HG02759 (cell line): ENCODE measurements at regions not wholly inside any gene's neighbourhood (a gene's known extent, or its start where the extent isn't known, plus 50 kb on each side); places are given as distances from the start of the nearest gene placed in this dataset.
"Not testable (repeated sequence)": the region's sequence is repeated elsewhere in the genome, so short reads cannot be mapped to it uniquely, and the experiment has no call there.

Experiments used
- ATAC-seq: cut with Tn5 transposase; IDR thresholded peaks from one replicate; pipeline ENCODE4 v1.9.1; 2021; ENCODE audit warnings: mild to moderate bottlenecking, moderate library complexity; ENCODE audit not compliant: unreplicated experiment

DNA sequence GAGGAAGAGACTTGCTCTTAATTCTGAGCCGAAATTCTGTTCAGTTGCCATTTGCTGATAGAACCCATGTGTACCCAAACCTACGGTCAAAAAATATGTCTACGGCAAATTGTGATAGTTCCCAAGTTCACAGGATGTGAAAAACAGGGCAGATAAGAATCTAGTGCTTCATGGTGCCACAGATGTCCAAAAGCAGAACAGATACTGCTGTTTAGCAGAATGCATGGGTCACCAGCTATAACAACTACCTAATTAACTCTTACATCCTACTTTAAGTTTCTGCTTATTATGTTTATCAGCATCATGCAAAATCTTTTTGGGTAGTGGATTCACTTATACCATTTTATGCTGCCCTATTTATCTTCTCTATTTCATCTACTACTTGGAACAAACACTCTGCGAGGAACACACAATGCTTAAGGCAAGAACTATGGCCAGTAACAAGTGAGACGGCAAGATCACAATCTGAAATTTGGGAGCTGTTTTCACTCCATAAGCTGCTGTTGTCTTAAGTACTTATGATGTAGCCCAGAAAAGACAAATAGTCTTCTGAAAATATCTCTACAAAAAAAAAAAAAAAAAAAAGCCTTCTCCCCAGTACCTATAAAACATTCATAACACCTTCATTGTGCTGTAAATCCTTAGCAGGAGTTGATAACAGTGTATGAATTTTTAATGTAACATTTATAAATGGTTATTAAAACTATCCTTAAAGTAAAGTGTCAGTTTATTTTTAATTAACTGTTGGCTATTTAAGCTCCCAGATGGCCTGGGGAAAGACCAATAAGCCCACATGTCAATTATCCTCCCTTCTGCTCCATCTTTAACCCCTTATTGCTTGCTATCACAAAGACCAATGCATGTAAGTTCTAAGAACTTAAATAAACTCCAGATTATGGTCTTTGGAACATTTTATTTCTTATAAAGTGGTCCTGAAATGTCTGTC lies 232.3 kb downstream of the TLR4 start:
- ATAC-seq: peak; percentile 97

DNA sequence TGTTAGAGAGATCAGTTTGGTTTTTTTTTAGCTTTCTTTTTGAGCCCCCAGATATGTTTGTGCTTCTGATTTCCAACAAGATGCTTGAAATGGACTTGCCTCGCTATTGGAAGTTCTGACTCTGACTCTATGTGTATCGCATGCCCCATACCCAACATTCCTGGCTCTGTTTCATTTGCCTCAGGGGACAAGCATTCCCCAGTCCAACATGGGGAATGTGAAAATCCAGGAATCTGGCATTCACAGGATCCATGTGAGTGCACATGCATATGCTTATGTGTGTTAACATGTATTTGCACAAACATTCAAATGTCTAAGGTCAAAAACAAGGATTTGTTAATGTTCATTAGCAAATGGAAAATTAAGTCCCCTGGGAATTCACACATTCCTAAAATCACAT lies 233.9 kb downstream of the TLR4 start:
- ATAC-seq: no peak

DNA sequence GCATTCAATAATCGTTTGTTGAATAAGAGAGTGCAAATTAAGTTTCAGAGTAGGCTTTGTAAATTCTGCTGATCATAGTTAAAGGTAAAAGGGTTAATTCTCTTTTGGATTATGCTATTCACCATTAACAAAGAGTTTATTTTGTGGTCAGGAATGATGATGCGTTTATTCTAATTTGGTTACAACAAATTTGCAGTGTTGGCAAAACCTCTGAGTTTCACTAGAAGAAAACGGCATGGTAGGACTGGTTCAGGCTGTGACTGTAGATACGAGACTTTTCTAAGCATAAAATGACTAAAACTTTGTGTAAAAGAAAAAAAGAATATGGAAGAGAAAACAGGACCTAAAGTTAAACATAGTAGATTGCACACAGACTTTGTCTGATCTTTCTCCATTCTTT lies 234.7 kb downstream of the TLR4 start:
- ATAC-seq: no peak

DNA sequence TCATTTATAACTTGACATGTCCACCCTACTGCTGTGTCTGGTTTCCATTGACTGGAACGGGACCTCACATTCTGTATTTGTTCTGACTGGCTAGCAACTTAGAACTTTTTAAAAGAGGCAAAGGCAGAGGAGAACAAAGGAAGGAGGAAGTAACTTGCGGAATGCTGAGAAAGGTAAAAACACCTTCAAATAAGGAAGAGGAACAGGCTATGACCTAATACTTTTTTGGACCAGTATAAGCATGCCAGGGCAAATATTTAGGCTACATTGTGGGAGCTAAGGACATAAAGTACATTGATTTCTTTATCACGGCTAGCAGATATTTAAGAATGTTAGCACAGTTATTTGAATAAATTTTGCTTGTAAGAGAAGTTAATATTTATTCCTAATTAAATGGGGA lies 240.5 kb downstream of the TLR4 start:
- not testable (repeated sequence) for ATAC-seq

DNA sequence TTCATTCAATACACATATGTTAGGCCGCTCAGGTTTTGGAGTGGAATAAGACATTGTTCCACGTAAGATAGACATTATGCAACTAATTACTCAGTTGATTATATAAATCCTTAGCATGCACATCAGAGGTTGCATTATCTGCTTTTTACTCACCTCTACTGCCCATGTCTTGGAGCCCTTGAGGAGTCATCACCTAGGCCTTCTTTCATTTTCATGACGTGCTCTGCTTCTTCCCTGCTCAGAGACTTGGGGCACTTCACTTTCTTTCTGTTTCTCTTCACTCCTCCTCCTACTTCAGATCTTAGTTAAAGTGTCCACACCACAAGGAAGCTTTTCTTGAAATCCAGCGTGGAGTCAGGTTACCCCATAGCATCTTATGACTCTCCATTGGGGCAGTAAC lies 241.1 kb downstream of the TLR4 start:
- ATAC-seq: no peak

DNA sequence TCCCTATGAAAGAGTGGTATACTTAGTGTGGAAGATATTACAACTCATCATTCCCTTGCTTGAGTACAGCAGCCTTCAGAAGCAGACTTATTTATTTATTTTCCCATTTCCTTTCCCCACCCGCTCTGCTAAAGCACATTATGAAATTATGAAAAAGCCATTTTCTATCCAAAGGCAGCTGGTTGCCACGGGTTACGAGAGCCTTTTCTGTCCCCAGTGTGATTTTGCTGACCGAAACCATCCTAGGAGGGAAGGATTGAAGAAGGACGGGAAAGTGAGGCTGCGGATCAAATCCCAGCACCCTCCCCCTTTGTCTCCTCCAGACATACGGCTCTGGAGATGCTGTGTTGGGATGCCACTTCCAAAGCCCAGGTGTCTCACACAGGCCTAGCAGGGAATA lies 246.9 kb downstream of the TLR4 start:
- no peak for ATAC-seq

DNA sequence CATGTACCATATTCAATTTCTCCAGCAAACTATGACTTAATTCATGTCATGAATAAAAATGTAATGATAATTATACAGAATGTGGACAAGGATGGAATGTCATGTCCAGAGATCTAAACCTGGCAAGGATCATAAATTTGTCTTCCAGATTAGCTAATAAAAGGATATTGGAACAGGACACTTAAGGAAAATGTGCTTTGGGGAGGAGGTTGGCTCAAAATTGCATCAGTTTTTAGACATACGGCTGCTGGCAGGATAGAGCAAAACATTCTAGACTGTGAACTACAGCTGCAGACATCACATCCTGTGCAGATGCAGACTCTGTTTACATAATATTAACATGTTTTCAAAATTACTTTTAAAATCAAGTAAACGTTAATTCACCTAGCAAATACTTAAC lies 248.4 kb downstream of the TLR4 start:
- ATAC-seq: no peak

DNA sequence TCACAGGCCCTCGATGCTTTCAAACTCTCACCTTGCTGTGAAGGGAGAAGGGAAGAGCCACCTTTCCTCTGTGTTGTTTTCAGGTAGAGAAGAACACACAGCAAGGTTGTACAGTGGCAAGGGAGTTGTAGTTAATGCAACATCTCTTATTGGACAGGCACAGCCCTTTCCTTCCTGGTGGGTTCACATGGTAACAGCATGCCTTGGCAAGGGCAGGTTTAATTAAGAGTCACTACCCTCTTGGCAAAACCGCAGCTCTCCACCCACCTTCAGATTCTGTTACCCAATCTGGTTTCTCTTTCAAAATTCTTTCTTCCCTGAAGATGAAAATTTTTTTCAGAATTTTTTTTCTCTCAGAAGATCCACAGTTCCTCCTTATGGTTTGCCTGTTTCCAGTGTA lies 253.1 kb downstream of the TLR4 start:
- ATAC-seq: no peak

DNA sequence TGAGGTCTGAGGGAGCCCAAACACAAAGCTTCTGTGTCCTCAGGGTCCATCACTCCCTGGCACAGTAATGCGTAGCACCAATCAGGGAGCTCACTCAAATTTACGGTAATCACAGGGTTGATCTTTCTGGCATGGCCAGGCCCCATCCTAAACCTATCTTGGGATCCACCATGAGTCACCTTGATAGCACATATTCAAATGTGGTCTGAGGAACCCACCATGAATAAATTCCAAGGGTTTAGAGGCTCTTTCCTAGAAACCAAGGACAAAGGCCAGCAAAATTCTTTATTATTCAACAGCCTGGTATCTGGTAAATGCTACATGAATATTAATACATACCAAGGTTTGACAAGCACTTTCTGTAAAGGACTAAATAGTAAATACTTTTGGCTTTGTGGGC lies 254.5 kb downstream of the TLR4 start:
- ATAC-seq: no peak

DNA sequence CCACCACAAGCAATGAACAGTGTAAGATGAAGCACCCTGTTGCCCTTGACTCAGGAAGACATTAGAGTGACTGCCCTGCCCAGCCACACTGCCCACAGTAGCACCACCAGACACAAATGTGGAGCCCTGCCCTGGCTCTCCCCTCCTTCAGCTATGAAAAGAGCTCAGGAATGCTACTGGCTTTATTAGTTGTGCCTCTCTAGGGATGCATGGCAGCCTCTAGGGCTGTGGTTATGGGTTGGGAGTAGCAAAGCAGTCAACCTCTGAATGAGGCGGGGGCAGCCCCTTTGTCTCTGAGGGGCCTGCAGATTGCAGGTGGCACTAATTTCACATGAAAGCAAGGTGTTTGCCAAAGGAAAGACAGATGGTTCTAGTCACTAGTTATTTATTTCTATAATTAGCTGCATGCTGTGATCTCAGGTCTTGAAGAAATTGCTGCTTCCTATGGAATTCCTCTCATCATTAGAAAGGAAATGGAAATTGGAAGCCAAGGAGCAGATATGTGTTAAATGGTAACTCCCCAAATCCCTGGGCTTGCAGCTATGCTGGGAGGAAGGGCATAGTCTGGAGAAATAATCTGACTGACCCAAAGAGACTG lies 259.4 kb downstream of the TLR4 start:
- ATAC-seq: no peak

DNA sequence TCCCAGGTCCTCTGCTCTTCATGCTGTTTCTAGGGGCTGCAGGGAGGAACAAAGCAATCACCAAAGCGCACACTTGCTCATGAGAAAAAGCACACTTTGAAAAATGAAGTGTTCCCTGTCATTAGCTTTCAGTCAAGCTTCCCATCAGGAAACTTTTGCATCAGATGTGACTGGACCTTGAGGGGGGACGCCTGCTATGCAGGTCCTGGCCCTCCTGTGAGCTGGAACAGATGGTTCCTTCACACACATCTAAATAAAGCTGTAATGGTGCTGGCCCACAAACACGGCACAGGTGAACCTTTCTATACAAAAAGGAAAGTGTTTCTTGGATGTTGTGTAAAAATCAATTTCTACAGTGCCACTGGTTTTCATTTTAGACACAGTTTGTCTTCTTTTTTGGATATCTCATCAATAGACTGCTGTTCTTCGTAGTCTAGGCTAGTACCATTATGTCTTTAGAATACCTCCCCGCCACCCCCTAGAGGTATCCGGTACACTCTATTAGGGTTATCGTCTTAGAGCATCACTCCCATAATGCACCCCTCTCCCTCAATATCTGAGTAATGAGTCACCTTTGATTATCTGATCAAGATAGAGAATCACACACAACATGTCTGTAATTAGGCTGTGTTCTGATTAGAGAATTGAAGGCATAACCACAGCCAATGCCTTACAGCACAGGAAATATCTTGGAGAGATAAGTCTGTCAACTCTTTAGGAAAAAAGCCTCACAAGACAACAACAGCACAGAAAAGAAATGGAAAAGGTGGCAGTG lies 266.3 kb downstream of the TLR4 start:
- ATAC-seq: no peak

DNA sequence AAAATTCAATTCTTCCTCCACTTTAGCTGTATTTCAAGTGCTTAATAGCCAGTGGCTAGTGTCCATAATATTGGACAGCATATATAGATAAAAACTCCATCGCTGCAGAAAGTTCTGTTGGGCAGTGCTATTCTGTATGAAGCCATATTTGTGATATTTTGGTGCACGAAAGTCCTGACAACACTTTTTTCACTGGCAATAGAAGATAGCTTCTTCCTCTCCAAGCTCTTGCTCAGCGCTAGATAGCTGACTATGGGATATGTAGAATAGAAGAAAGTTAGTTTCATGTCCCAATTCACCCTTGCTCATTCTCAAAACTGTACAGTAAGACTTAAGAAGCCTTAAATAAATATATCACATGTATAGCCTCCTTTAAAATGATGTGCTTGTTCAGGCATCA lies 269.9 kb downstream of the TLR4 start:
- no peak for ATAC-seq

DNA sequence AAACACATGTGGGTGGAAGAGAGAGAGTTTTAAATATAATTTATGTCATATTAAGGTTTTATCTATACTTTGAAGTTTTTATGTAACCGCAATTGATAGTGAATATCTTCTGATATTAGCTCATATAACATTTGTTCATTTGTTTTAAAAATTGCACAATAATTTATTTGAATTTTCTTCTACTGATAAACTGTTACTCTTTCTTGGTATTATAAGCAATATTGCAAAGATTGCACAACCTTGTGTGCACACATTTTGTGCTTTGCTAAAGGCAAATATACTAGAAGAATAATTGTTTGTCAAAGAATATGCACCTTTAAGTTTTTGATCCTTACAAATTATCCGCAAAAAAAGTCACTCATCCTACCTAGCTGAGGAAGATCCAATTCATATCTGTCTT lies 275.7 kb downstream of the TLR4 start:
- no peak for ATAC-seq

DNA sequence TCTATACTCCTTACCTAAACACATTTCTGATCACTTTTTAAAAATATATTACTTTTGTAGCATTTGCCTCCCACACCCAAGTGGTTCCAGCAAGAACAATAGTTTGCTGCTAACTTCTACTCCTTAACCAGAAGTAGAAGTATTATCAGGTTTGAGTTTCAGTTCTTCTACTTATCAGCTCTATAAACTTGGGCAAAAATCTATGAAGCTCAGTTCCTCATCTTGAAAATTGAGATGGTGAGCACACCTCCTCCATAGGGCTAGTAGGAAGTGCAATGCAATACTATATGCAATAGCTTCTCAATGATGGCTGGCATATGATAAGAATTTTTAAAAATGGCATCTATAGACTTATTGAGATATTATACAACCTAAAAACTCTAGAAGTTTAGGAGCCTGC lies 283.7 kb downstream of the TLR4 start:
- ATAC-seq: no peak

DNA sequence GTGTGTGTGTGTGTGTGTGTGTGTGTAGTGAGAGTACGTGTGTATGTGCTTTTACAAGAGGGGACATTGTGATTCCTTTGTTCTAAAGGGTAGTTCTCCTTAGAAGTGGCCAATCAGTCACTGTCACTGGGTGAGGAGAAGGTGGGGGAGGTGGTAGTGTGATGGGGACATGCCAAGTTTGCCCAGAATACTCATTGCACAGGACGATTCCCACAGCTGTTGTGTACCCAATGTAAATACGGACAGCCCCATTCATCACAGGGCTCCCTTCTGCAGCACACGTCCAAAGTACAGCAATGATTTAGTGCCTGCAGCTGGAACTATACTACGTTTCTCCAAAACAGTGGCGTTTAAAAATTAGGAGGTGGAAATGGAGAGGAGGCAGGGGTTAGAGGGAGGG lies 287.8 kb downstream of the TLR4 start:
- ATAC-seq: no peak

DNA sequence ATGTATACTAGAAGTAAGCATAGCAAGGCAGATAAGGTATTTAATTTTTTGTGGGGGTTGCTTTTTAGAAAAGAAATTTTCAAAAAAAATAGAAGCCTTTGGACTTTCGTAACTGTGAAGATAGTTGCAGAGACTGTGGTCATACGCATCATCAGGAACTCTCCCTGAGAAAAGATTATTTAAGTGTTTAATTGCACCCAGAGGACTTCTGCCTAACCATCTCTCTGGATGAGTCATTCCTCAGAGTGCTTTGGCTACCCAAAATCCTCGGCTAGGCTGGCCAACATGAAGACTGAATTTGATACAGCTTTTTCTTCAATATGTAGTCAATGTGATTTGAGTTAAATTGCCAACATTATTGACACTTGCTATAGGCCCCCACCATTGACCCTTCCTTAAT lies 296.4 kb downstream of the TLR4 start:
- ATAC-seq: no peak

DNA sequence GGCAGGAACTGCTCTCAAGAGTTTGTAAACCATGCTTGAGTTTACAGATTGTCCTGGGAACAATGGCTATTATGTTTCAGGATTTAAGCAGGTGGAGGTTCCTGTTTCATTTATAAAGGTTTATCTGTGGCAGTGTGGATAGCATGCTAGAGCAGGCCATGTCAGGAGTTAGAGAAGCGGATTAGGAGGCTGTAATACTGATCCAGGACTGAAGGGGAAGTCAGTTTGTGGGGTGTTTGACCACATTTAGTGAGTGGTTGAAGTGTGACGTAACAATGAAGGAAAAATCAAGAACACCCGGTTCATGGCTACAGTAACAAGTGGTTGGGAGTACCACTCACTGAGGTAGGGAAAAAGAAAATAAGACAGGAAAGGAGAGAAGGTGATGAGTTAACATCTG lies 299.0 kb downstream of the TLR4 start:
- no peak for ATAC-seq

DNA sequence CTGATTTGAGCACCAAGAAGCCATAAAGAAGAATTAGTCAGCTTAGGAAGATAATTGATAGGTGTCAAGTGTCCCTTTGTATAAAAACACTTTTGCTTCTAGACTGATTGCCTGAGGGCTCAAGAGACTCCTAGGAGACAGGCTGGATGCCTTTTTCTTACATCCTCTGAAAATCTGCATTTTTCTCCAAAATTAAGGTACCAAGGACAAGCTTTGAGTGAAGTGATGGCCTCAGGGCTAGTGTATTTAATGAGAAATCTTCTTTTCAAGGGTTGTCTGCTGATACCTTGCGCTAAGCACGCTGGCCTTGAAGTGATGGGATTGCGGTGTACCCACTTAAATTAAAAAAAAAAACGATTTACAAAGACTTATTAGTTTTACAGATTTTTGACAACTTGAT lies 304.0 kb downstream of the TLR4 start:
- no peak for ATAC-seq

DNA sequence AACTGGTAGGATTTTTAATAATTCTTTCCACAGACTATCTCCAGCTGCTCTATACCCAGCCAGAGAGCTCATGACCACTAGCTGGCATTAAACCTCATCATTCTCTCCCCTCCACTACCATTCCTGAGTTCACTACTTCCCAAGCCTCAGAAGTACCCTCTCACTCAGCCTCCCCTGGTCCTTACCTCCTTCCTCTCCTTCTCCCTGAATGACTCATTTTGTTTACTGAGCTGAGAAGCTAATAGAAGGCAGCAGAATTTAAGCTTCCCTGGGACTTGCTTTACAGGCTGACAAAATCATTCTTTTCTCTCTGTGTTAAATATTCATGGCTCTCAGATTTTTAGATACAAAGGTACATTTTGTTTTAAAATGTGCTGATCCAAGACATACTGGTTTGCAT lies 305.4 kb downstream of the TLR4 start:
- ATAC-seq: no peak

DNA sequence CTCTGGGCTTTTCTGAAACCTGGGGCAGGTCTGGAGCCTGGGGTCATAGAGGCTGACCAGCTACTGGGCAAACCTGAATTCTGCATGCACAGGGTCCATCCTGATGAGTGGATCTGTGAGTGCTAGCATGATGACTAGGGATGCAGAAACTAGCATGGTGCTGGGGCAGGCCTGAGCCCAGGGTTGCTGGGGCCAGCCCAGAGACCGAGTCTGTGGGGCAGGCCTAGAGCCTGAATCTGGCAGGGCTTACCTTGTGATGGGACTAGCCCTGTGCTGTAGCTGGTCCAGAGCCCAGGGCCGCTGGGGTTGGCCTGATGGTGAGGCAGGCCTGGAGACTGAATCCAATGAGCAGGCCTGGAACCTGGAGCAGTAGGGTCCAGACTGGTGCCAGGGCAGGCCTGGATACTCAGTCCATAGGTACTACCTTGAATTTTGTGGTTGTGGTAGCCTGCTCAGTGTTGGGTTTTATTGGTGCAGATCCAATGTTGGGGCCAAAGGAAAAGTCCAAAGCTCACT lies 313.5 kb downstream of the TLR4 start:
- no peak for ATAC-seq

DNA sequence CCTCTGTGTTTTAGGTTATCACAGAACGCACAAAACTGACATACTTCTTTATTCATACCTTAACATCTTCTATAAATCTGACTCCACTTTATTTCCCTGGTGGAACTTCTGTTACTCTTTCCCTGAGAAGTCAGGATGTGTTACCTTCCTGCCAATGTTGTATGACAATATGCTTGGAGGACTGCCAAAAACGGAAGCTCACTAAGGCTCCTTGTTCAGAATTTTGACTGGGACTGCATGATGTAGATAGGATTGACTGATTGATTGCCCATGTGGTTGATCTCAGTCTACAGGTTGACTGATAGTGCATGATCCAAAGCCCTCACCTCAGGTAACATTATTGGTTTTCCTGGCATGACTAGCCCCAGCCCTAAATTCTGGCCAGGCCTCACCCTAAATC lies 319.4 kb downstream of the TLR4 start:
- no peak for ATAC-seq

DNA sequence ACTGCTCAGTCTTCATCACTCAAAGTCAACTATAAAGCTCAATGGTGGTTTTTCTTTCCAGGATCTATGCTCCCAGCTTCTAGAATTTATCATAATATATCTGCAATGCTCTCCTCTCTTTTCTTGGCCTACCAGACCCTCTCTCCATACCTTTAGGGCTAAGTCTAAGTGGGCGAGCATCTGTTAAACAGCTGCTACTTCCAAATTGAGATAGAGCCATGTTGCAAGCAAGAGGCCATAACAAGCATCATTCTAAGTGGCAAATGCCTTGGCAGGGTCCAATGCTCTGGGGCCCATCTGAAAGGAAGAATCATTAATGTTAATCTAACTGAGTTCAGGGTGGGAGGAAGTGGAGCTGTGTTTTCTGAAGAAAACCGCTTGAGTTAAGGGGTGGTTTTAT lies 324.0 kb downstream of the TLR4 start:
- ATAC-seq: no peak
